HCT116 (cell line): ENCODE measurements at regions not wholly inside any gene's neighbourhood (a gene's known extent, or its start where the extent isn't known, plus 50 kb on each side); places are given as distances from the start of the nearest gene placed in this dataset.

Experiments
- EZH2 ChIP-seq: fragments of 200-600 bp; sonication (generic); IDR thresholded peaks from 2 replicates; pipeline ENCODE4 v1.6.1; 2017; ENCODE audit warnings: antibody characterized with exemption, mixed run types
- EZH2phosphoT487 ChIP-seq: fragments of 200-600 bp; IDR thresholded peaks from 2 replicates; pipeline ENCODE4 v1.6.1; 2018; ENCODE audit warnings: antibody characterized with exemption, borderline replicate concordance
- POLR2A ChIP-seq: IDR thresholded peaks from 2 replicates; pipeline ENCODE4 v1.7.0; 2011; ENCODE audit warnings: borderline replicate concordance; ENCODE audit not compliant: insufficient read depth, insufficient read length; ENCODE audit errors: extremely low read depth
- SIN3A ChIP-seq: IDR thresholded peaks from 2 replicates; pipeline ENCODE4 v1.6.1; 2012; ENCODE audit warnings: low read depth
- TF ChIP-seq, protein P1 (sequence below), 3 experiments: fragments of 200-600 bp in 1 of 3; sonication (generic) in 1 of 3; IDR thresholded peaks in 2 of 3; conservative IDR thresholded peaks in 1 of 3; 2 replicates each; pipeline ENCODE4 v1.5.1; 2012 to 2017; ENCODE audit warnings: low read depth in 2 of 3, low read length in 2 of 3, antibody characterized with exemption in 1 of 3, borderline replicate concordance in 1 of 3, control low read depth in 1 of 3, mild to moderate bottlenecking in 1 of 3, mixed read lengths in 1 of 3, mixed run types in 1 of 3, moderate library complexity in 1 of 3; ENCODE audit not compliant: insufficient read depth in 1 of 3

DNA sequence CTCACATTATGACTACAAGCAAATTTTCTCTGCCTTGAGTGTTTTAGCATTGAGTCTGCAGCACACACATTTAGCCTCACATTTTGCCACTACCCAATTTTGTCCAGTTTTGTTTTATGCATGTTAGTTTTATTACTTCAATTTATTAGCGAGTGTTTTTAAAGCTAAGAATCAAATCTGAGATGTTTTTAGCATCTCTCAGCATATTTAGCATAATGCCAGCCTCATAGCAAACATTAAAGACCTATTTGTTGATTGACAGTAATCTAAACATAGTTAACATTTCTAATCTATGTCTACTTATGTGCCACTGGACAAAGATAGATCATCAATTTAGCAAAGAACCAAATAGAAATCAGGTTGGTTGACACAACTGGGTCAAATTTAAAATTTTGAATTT is 94.1 kb upstream of the NXPH2 start:
- TF ChIP-seq EZH2phosphoT487 = no peak
- TF ChIP-seq, protein P1, sequence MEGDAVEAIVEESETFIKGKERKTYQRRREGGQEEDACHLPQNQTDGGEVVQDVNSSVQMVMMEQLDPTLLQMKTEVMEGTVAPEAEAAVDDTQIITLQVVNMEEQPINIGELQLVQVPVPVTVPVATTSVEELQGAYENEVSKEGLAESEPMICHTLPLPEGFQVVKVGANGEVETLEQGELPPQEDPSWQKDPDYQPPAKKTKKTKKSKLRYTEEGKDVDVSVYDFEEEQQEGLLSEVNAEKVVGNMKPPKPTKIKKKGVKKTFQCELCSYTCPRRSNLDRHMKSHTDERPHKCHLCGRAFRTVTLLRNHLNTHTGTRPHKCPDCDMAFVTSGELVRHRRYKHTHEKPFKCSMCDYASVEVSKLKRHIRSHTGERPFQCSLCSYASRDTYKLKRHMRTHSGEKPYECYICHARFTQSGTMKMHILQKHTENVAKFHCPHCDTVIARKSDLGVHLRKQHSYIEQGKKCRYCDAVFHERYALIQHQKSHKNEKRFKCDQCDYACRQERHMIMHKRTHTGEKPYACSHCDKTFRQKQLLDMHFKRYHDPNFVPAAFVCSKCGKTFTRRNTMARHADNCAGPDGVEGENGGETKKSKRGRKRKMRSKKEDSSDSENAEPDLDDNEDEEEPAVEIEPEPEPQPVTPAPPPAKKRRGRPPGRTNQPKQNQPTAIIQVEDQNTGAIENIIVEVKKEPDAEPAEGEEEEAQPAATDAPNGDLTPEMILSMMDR (IDR thresholded peaks at IDR 0.05 in 2 of 3, conservative IDR thresholded peaks at IDR 0.05 in 1 of 3; ENCODE audit: borderline replicate concordance in 1 of 3, insufficient read depth in 1 of 3, low read depth in 2 of 3, low read length in 2 of 3) = no peak
- TF ChIP-seq POLR2A = no peak
- TF ChIP-seq SIN3A = no peak
- TF ChIP-seq EZH2 = no peak
